ENCODE measurements at regions not wholly inside any gene's neighbourhood (a gene's known extent, or its start where the extent isn't known, plus 50 kb on each side); places are given as distances from the start of the nearest gene placed in this dataset.
"Not testable (repeated sequence)": the region's sequence is repeated elsewhere in the genome, so short reads cannot be mapped to it uniquely, and the experiment has no call there.

DNA sequence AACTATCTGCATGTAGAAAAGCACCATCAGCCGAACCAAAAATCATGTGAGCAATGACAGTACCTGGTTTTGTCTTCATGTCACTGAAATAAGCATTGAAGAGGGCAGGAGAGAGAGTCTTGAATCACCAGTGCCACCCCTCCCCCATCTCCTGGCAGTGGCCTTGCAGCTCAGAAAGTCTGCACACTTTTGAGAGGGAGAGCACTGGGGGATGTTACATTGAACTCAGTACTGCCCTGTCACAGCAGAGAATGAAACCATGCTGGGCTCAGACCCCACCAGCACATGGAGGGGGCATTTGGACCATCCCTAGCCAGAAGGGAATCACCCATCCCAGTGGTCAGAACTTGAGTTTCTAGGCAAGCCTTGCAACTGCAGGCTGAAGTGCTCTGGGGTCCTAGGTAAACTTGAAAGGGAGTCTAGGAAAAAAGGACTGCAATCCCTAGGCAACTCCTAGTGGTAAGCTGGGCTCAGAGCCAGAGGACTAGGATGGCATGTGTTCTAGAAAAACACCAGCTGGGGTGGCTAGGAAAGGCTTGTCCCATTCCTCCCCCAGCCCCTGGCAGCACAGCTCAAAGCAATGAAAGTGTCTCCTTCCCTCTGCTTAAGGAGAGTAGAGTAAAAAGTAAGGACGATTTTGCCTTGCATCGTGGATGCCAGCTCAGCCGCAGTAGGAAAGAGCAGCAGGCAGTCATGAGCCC, 259.9 kb upstream of the MYT1L start:
- in situ Hi-C loops (cut with MboI; ENCODE audit: low pct_unique_long_range_greater_than_20kb, low sequenced_read_pairs), result no loop called here

DNA sequence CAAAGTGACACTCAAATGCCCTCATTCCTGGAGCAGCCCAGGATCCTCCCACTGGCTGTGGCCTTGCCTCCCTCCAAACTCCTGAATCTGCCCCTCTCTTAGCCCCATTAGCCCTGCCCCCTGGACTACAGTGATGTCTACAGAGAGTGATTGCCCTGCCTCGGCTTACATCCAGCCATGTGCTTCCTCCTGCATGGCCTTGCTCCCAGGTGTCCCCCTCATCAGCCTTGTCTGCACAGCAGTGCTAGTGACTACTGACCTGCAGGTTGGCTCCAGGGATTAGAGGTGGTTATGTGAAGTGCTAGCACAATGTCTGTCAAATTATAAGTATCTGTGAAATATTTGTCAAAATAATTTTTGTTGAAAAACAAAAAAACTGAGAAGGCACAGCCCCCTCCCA, 259.1 kb upstream of the MYT1L start:
- no peak for DNase-seq
- in situ Hi-C loops (cut with MboI; ENCODE audit: low pct_unique_long_range_greater_than_20kb, low sequenced_read_pairs), result no loop called here

More for the DNA sequence above, 259.9 kb upstream of the MYT1L start:
- no peak for DNase-seq

DNA sequence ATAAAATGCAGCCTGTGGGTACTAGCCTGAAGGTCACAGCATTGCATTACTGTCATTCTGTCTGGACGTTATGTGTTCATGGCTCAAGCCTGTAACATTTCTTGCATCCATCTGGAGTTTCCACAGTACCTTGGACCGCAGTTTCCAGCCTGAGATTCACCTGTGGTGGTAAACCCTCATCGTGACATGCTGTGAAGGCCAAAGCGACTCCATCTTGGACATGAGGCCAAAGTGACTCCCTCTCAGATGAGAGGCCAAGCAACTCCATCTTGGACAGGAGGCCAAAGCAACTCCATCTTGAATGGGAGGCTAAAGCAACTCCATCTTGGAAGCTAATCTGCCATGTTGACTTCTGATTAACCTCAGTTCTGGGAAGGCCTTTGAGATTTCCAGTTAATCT, 257.7 kb upstream of the MYT1L start:
- in situ Hi-C loops (cut with MboI; ENCODE audit: low pct_unique_long_range_greater_than_20kb, low sequenced_read_pairs), result no loop called here

DNA sequence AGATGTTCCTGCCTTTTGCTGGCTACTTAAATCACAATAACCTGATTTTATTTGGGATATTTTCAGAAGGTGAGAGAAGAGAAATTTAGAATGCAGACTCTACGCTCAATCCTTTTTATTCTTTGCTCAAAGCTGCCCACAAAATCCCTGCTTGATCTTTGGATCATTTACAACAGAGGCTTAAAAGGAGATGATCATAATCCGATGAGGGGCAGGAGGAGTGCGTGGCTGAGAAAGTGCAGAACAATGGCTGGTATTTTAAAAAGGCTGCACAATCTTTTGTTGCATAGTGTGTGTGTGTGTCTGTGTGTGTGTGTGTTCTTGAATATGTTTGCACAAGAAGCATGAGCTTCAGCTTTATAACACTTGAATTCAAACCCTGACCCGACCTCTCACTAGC, 256.3 kb upstream of the MYT1L start:
- in situ Hi-C loops (cut with MboI; ENCODE audit: low pct_unique_long_range_greater_than_20kb, low sequenced_read_pairs), result no loop called here
- no peak for DNase-seq

More for the DNA sequence above, 257.7 kb upstream of the MYT1L start:
- DNase-seq, result no peak

DNA sequence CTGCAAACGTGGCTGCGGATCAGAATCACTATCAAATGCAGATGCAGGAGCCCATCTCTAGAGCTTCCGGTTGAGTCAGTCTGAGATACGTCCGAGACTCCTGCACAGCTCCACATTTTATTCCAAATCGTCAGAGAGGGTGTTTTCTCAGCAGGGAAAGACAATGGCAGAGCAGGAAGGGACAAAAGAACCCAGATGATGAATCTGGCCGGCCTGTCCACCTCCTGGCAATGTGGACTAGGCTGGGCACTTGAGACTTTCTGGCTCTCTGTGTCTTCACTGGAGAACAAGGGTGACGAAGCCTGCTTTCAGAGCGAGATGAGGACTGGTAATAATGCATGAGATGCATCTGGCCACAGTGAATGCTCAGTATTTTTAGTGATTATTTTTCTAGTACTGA, 255.9 kb upstream of the MYT1L start:
- in situ Hi-C loops (cut with MboI; ENCODE audit: low pct_unique_long_range_greater_than_20kb, low sequenced_read_pairs), result no loop called here
- DNase-seq, result no peak

DNA sequence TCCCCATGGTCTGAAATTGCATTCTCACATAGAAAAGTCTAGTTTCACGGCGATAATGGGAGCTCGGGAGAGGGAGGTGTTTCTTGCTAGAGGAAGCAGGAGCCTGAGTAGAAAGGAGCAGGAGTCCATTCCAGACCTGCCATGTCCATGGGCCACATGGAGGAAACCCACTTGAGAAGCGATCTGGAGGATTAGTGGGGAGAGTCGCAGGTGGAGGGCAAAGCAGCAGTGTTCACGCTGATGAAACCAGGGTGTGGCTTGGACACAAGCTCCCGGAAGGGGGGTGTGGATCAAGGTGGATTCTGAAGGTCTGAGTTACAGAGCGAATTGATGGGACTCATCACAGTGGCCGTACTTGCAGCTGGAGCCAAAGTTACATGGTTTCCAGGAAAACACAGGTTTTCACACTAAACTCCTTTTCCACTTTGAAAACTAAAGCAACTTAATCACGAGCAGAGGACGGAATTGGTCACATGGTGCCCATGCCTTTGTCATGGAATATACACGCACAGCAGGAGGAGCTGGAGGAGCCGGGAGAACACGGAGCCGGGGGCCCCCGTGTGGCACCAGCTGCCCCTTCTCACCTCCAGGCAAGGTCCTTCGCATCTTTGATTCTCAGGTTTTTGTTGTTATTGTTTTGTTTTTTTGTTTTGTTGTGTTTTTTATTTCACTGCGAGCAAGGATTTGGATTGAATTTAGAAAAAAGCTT, 255.1 kb upstream of the MYT1L start:
- DNase-seq, result no peak
- in situ Hi-C loops (cut with MboI; ENCODE audit: low pct_unique_long_range_greater_than_20kb, low sequenced_read_pairs), result no loop called here

DNA sequence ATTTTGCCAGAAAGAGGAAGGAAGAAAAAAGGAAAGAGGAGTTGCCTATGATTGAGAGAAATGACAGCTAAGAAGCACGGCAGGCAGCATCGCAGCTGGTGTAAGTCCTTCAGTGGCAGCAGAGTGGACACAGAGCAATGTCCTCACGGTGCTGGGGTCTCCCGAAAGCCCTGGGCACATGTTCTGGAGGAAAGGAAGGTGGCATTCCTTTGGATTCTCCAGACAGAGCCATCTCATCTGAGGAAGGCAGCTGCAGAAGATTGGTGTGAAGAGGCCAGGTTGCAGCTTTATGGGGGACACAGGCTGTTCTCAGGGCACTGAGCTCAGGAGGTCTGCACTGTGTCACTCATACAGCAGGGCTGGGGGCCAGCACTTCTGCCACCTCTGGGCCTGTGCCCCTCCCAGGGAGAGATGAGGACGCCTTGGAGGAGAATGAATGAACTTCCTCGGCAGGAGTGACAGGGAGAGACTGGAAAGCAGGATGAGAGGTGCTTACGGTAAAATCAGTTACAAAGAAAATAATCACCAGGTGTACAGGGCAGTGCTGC, 252.0 kb upstream of the MYT1L start:
- in situ Hi-C loops (cut with MboI; ENCODE audit: low pct_unique_long_range_greater_than_20kb, low sequenced_read_pairs), result no loop called here
- DNase-seq, result no peak

DNA sequence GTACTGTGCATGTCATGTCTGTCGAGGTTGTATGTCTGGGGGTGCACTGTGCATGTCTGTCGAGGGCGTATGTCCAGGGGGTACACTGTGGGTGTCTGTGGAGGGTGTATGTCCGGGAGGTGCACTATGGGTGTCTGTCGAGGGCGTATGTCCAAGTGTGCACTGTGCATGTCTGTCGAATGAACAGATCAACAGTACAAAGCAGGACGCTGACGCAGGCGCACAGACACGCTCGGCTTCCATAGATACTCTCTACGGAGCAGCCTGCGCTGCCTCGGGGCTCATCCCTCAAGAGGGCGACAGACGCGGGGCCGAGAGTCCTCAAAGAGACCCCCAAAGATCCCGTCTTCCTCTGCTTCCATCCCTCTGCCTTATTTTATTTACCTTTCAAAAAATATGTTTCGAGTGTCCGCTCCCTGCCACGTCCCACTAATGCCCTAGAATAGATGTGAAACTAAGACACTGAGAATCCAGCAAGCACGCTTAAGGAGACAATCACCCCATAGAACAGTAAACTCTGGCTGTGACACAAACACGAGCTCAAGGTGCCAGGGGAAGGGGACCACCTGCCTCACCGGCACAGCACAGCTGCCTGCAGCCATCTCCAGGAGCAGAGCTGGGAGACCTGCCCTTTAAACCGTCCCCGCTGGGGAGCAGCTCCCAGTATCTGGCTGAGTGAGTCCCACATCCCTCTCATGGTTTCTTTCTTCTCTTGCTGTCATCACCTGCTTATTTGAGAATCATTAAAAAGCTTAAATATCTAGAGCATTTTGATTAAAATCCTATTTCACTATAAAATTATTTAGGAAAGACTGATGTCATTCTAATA, 250.5 kb upstream of the MYT1L start:
- in situ Hi-C loops (cut with MboI; ENCODE audit: low pct_unique_long_range_greater_than_20kb, low sequenced_read_pairs), result no loop called here
- no peak for DNase-seq

DNA sequence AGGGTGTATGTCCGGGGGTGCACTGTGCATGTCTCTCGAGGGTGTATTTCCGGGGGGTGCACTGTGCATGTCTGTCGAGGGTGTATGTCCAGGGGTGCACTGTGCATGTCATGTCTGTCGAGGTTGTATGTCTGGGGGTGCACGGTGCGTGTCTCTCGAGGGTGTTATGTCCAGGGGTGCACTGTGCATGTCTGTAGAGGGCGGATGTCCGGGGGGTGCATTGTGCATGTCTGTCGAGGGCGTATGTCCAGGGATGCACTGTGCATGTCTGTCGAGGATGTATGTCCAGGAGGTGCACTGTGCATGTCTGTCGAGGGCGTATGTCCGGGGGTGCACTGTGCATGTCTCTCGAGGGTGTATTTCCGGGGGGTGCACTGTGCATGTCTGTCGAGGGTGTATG, 249.8 kb upstream of the MYT1L start:
- DNase-seq, result not testable (repeated sequence)

DNA sequence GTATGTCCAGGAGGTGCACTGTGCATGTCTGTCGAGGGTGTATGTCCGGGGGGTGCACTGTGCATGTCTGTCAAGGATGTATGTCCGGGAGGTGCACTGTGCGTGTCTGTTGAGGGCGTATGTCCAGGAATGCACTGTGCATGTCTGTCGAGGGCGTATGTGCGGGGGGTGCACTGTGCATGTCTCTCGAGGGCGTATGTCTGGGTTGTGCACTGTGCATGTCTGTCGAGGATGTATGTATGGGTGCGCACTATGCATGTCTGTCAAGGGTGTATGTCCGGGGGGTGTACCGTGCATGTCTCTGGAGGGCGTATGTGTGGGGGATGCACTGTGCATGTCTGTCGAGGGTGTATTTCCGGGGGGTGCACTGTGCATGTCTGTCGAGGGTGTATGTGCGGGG, 249.3 kb upstream of the MYT1L start:
- DNase-seq, result no peak
- in situ Hi-C loops (cut with MboI; ENCODE audit: low pct_unique_long_range_greater_than_20kb, low sequenced_read_pairs), result no loop called here

More for the DNA sequence above, 249.8 kb upstream of the MYT1L start:
- in situ Hi-C loops (cut with MboI; ENCODE audit: low pct_unique_long_range_greater_than_20kb, low sequenced_read_pairs), result not testable (repeated sequence)

DNA sequence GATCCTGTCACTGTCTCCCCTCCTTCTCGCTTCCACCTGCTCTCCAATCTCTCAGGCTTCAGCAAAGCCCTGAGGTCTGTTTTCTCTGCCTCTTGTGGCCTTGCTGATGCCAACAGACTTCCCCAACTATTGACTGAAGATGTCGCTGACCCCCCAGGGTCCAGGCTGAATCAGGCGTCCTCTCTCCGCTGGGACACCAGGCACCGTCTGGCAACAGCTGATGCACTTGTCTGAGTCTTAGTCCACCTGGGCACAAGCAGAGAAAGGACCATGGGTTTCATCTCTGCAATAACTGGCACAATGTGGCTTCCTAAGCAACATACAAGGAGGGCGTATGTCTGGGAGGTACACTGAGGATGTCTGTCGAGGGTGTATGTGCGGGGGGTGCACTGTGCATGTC, 248.7 kb upstream of the MYT1L start:
- no peak for DNase-seq
- in situ Hi-C loops (cut with MboI; ENCODE audit: low pct_unique_long_range_greater_than_20kb, low sequenced_read_pairs), result no loop called here

DNA sequence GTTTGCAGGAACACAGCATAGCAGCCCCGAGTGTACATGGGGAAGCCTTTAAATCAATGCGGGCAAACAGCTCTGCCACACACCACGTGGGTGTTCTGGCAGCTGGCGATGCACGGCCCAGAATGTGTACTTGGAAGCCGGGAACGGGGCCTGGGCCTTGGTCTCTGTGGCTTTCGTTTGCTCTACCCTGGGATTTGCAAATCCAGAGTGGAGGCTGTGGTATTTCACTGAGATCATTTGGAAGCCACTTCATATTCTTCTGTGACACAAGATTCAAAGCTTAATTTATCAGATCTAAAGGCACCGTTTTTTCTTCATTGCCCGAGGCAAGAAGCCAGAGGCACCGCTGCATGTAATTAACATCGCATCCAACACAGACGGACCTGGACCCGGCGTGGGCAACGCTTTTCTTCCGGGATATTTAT, 246.3 kb upstream of the MYT1L start:
- in situ Hi-C loops (cut with MboI; ENCODE audit: low pct_unique_long_range_greater_than_20kb, low sequenced_read_pairs), result no loop called here
- DNase-seq, result no peak

DNA sequence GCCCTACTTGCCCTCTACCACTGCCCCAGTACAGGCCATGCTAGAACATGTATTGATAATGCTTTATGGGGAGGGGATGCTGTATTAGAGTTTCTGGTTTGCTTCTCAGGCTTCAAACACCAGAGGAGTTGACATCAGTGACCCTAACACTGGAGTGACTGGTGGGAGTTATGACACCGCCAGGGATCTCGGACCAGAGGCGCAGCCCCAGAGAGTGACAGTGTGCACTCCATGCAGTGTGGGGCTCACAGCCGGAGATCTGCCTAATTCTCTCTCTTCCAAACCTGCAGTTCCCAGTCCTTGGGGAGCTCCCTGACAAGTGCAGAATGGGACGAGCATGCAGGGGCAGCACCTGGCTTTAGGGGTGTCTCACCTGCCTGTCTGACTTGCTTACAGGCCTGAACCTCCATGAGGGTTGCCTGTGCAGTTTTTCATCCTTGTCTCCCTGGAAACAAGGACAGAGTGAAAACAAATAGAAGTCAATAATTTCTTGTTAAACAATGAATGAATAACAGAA, 244.9 kb upstream of the MYT1L start:
- in situ Hi-C loops (cut with MboI; ENCODE audit: low pct_unique_long_range_greater_than_20kb, low sequenced_read_pairs), result no loop called here

DNA sequence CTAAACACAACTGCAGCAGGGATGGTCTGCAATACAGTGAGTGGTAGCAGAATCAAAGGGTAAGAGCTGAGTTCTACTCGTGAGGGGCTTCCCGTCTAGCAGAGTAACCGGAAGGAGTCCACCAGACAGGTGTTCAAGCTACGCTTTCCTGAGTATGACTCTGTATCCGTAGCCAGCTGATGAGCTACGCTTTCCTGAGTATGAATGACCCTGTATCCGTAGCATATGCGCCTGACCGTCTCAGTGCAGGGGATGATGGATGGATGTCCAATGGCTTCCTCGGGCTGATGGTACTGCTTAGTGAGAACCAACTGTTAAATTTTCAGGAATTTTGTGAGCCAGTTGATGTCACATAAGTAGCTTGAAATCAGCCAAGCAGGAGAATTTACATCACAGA, 244.1 kb upstream of the MYT1L start:
- no peak for DNase-seq
- in situ Hi-C loops (cut with MboI; ENCODE audit: low pct_unique_long_range_greater_than_20kb, low sequenced_read_pairs), result no loop called here

More for the DNA sequence above, 244.9 kb upstream of the MYT1L start:
- DNase-seq, result no peak

DNA sequence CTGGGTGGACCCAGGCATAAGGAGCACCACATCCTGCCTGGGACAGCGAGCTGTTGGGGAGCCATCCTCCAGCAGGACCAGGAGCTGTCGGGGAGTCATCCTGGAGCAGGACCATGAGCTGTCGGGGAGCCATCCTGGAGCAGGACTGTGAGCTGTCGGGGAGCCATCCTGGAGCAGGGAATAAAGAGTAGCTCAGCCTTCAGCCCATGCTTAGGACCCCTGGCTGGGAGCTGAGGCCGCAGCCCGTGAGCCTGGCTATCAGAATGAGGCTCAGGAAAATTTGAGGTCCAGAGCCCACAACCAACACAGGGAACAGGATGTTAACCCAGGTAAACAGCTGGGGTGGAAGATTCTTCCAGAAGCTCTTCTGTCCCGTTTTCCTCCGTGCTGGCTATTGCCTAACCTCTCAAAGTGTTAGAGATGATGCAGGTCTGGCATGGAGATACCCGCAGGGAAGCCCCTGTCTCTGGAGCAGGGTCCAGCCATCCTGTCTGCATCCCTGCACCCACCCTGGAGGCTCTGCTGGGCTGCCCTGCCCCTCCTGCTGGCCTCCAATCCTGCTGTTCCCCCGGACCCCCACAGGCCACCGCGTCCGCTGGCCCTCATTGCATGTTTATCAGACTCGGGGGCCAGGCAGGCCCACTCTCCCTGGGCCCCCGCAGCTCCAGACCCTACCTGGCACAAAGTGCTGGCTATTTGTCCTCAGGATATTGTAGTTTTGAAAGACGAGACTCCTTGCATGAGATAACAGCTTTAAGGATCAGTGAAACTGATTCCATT, 243.5 kb upstream of the MYT1L start:
- no peak for DNase-seq
- in situ Hi-C loops (cut with MboI; ENCODE audit: low pct_unique_long_range_greater_than_20kb, low sequenced_read_pairs), result no loop called here

DNA sequence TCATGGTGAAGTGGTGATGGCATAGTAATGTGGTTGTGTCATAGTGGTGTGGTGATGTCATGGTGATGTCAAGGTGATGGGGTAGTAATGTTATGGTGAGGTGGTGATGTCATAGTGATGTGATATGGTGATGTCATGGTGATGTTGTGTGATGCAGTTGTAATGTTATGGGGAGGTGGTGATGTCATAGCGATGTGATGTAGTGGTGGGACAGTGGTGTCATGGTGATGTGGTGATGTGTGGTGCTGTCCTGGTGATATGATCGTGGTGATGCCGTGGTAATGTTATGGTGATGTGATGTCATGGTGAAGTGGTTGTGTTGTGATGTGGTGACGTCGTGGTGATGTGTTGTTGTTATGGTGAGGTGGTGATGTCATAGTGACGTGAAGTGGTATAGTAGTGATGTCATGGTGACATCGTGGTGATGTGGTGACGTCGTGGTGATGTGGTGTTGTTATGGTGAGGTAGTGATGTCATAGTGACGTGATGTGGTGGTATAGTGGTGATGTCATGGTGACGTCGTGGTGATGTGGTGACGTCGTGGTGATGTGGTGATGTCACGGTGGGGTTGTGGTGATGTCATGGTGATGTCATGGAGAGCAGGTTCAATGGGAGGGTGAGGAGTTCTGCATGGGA, 242.7 kb upstream of the MYT1L start:
- peak; percentile 8 for DNase-seq
- in situ Hi-C loops (cut with MboI; ENCODE audit: low pct_unique_long_range_greater_than_20kb, low sequenced_read_pairs), result no loop called here

DNA sequence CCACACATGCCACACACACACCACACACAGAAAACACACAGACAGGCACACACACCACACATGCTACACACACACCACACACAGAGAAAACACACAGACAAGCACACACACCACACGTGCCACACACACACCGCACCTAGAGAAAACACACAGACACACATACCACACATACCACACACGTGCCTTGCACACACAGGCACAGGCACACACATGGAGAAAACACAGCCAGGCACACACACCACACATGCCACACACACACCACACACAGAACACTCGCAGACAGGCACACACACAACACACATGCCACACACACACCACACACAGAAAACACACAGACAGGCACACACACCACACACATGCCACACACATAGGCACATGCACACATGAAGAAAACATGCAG, 242.1 kb upstream of the MYT1L start:
- DNase-seq, result no peak
- in situ Hi-C loops (cut with MboI; ENCODE audit: low pct_unique_long_range_greater_than_20kb, low sequenced_read_pairs), result no loop called here

DNA sequence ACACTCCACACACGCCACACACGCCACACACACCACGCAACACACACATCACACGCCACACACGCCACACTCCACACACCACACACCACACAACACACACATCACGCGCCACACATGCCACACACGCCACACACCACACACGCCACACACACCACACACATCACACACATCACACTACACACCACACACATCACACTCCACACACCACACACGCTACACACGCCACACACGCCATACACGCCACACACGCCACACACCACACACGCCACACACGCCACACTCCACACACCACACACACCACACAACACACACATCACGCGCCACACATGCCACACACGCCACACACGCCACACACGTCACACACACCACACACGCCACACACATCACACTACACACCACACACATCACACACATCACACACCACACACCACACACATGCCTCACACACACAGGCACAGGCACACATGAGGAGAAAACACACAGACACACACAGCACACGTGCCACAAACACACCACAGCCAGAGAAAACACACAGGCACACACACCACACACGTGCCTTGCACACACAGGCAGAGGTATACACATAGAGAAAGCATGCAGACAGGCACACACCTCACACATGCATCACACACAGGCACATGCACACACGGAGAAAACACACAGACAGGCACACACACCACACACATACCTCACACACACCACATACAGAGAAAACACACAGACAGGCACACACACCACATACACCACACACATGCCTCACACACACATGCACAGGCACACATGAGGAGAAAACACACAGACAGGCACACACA, 241.5 kb upstream of the MYT1L start:
- in situ Hi-C loops (cut with MboI; ENCODE audit: low pct_unique_long_range_greater_than_20kb, low sequenced_read_pairs), result no loop called here
- DNase-seq, result no peak
